ENCODE measurements at regions not wholly inside any gene's neighbourhood (a gene's known extent, or its start where the extent isn't known, plus 50 kb on each side); places are given as distances from the start of the nearest gene placed in this dataset.
A peak's percentile ranks its signal among the peaks of the same experiment; 100 is the strongest.

DNA sequence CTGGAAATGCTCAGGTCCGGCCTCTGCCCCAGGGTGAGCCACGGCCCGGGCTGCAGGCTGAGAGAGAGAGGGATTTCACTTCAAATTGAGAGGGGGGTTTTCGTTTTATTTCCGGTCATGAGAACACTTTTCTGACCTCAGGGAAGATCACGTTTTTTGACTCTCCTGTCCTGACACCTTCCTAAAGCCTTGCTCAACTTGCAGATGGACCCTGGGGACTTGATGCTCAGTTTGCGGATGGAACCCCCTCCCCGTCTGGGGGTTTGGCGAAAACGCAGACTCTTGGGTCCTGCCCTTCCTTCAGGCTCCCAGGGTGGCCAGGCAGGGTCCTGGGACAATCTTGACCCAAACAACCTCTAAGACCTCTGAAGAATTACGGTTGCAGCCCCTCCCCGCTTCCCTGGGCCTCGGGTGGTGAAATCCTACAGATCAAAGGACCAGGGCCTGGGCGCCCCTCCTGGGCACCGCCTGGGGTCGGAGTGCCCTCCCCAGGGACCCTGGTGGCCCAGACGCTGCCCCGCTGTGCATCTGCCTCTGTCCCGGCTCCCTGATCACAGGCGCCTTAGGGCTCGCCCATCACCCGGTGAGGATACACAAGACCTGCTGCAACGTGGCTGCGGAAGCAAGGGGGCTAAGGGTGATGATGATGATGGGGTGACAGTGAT, 148.2 kb downstream of the ERMARD start:
- no peak overlapping the region for H3K4me3 ChIP-seq
- H3K36me3 ChIP-seq: no peaks in the 10 kb centered on the region
- ATAC-seq: no peak
- 41 to 65% methylated on average over 5 to 8 of the region's 24 CpGs for WGBS, 2 donors (ENCODE audit: low coverage in 1 of 2)
- H3K27me3 ChIP-seq: peaks cover 5% of the 10 kb centered on the region
- H3K9me3 ChIP-seq: no peaks in the 10 kb centered on the region
- no peak for TF ChIP-seq POLR2A (IDR thresholded peaks at IDR 0.05)
- TF ChIP-seq POLR2AphosphoS5 (IDR thresholded peaks at IDR 0.05): no peak
- no peak for TF ChIP-seq CTCF (IDR thresholded peaks at IDR 0.05)
- TF ChIP-seq EP300 (IDR thresholded peaks at IDR 0.05): no peak
- peaks cover 0 to 7% (median under 1%) of the 10 kb centered on the region in 3 donors for H3K4me1 ChIP-seq
- H3K27ac ChIP-seq: no peak overlapping the region

- peak; percentile 34 for ATAC-seq
- no peaks in the 10 kb centered on the region for H3K36me3 ChIP-seq
- no peak overlapping the region for H3K4me3 ChIP-seq
- H3K4me1 ChIP-seq: peaks cover 0 to under 1% (median 0%) of the 10 kb centered on the region in 3 donors
- no peaks in the 10 kb centered on the region for H3K9me3 ChIP-seq
- H3K27ac ChIP-seq: no peak overlapping the region
- TF ChIP-seq CTCF (IDR thresholded peaks at IDR 0.05): no peak
- TF ChIP-seq POLR2AphosphoS5 (IDR thresholded peaks at IDR 0.05): no peak
- no peak for TF ChIP-seq EP300 (IDR thresholded peaks at IDR 0.05)
- no peak for TF ChIP-seq POLR2A (IDR thresholded peaks at IDR 0.05)
- peaks cover 5% of the 10 kb centered on the region for H3K27me3 ChIP-seq
- 57 to 61% methylated on average over 5 of the region's 35 CpGs for WGBS, 2 donors (ENCODE audit: low coverage in 1 of 2)
Measured at GRCh38 chr6:169898788-169899480, 147.5 kb downstream of the ERMARD start.

DNA sequence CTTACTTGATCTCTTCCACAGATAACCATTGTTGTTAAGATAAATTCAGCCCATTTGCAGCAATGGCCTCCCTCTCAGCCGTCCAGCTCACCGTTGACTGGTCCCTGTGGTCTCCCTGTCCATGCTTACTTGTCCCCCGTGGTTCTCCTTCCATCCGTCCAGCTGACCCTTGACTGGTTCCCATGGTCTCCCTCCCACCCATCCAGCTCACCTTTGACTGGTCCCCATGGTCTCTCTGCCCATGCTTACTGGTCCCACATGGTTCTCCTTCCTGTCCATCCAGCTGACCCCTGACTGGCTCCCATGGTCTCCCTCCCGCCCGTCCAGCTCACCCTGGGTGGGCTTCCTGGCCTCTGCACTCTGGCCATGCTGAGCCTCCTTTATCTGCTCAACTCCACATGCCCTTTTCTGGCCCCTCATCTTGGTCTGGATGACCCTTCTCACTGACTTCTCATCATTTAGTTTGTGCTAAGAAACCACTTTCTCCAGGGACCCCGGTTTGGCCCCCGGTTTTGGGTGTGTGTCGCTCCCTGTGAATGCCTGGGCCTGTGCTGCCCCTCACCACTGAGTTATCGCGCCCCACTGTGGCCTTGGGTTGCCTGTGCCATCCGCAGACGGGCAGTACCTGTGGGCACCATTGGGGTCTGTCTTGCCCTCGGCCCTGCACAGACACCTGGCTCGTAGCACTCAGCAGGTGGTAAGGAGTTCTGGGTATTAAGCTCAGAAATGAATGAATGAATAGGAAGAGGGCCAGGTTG, 146.4 kb downstream of the ERMARD start:
- TF ChIP-seq POLR2A (IDR thresholded peaks at IDR 0.05): no peak
- no peak for TF ChIP-seq CTCF (IDR thresholded peaks at IDR 0.05)
- TF ChIP-seq EP300 (IDR thresholded peaks at IDR 0.05): no peak
- no peak for TF ChIP-seq POLR2AphosphoS5 (IDR thresholded peaks at IDR 0.05)
- H3K36me3 ChIP-seq: no peaks in the 10 kb centered on the region
- WGBS, 2 donors (ENCODE audit: low coverage in 1 of 2): 82 to 87% methylated on average over 5 to 11 of the region's 15 CpGs
- H3K27me3 ChIP-seq: peaks cover 5% of the 10 kb centered on the region
- no peak for ATAC-seq
- H3K4me3 ChIP-seq: no peak overlapping the region
- no peaks in the 10 kb centered on the region for H3K9me3 ChIP-seq
- H3K4me1 ChIP-seq: no peaks in the 10 kb centered on the region
- H3K27ac ChIP-seq: no peak overlapping the region

DNA sequence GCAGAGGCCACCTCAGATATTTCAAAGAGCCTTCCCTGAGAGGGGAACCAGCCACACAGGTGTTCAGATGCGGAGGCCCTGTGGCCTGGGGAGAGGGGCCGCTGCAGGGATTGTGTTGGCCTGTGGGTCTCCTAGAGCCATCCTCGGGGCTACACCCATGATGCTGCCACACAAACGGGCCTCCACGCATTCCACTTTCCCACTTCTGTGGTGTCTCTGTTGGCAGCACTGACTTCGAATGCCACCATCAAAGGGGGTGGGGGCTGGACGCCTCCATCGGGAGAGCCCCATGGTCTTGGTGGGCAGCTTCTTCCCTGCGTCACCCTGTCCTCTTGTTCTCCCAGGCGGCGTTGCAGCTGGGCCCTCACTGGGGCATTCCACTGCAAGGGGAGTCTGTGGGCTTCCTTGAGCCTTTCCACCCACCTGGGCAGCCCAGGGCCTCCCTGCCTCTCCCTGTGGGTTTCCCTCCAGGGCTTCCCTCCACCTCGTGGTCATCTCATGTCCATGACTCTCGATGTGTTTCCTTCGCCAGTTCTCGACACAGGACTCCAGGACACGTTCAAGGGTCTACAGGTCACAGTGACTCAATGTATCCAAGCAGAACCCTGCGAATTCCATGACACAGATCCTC, 145.5 kb downstream of the ERMARD start:
- 90% methylated on average over 9 of the region's 17 CpGs; no CpG with 5 or more reads in 1 of the 2 donors for WGBS, 2 donors (ENCODE audit: low coverage in 1 of 2)
- Histone ChIP-seq H3K4me1 (no peaks in the 10 kb centered on the region), H3K27ac (no peak overlapping the region), H3K27me3 (peaks cover 5% of the 10 kb centered on the region), H3K4me3 (no peak overlapping the region), H3K36me3 (no peaks in the 10 kb centered on the region), H3K9me3 (peaks cover 0 to 5% (median 0%) of the 10 kb centered on the region in 3 donors)
- TF ChIP-seq CTCF (IDR thresholded peaks at IDR 0.05): no peak
- TF ChIP-seq POLR2A (IDR thresholded peaks at IDR 0.05): no peak
- no peak for ATAC-seq

All from gastroesophageal sphincter (tissue), 4 donors.